GM23338 (cell line): ENCODE measurements at regions not wholly inside any gene's neighbourhood (a gene's known extent, or its start where the extent isn't known, plus 50 kb on each side); places are given as distances from the start of the nearest gene placed in this dataset.
A peak's percentile ranks its signal among the peaks of the same experiment; 100 is the strongest.

Source experiments
- ATAC-seq: fragments of 200-7000 bp; cut with Tn5 transposase; 3 replicates; pipeline ENCODE4 v1.9.1; 2020
- DNase-seq: peaks from one replicate; pipeline ENCODE4 v3.0.0-alpha.2; 2015; ENCODE audit warnings: low spot score
- H2AFZ ChIP-seq: fragments of 200-600 bp; sonication (generic); 2 replicates; pipeline ENCODE4 v1.8.0; 2016; ENCODE audit warnings: antibody characterized with exemption, mild to moderate bottlenecking, moderate library complexity
- H3F3A ChIP-seq: fragments of 200-600 bp; sonication (generic); replicated peaks from 2 replicates; pipeline ENCODE4 v1.8.0; 2017; ENCODE audit warnings: antibody characterized with exemption, mixed run types, low read depth
- H3K27ac ChIP-seq: fragments of 200-600 bp; sonication (generic); 2 replicates; pipeline ENCODE4 v1.6.1; 2016; ENCODE audit warnings: low read depth
- H3K27me3 ChIP-seq: fragments of 200-600 bp; sonication (generic); 2 replicates; pipeline ENCODE4 v1.8.0; 2016; ENCODE audit warnings: mild to moderate bottlenecking, mixed run types, moderate library complexity; ENCODE audit not compliant: insufficient read depth
- H3K36me3 ChIP-seq: fragments of 200-600 bp; sonication (generic); 2 replicates; pipeline ENCODE4 v1.8.0; 2016; ENCODE audit warnings: mild to moderate bottlenecking; ENCODE audit not compliant: insufficient read depth
- H3K4me1 ChIP-seq: fragments of 200-600 bp; sonication (generic); 2 replicates; pipeline ENCODE4 v1.8.0; 2016; ENCODE audit warnings: mild to moderate bottlenecking, moderate library complexity; ENCODE audit not compliant: insufficient read depth
- H3K4me2 ChIP-seq: fragments of 200-600 bp; sonication (generic); 2 replicates; pipeline ENCODE4 v1.7.1; 2017; ENCODE audit warnings: mixed run types
- H3K4me3 ChIP-seq: fragments of 200-600 bp; sonication (generic); 2 replicates; pipeline ENCODE4 v1.6.1; 2016; ENCODE audit warnings: mixed run types
- H3K79me2 ChIP-seq: fragments of 200-600 bp; sonication (generic); replicated peaks from 2 replicates; pipeline ENCODE4 v1.8.0; 2017; ENCODE audit warnings: mild to moderate bottlenecking; ENCODE audit not compliant: insufficient read depth
- H3K9me2 ChIP-seq: fragments of 200-600 bp; sonication (generic); 2 replicates; pipeline ENCODE4 v1.8.0; 2017; ENCODE audit not compliant: insufficient read depth
- H4K20me1 ChIP-seq: fragments of 200-600 bp; sonication (generic); replicated peaks from 2 replicates; pipeline ENCODE4 v1.8.0; 2017; ENCODE audit warnings: mild to moderate bottlenecking; ENCODE audit not compliant: insufficient read depth
- H3K27ac Mint-ChIP-seq: 2 replicates; pipeline ENCODE4 v1.8.0; 2020; ENCODE audit warnings: inconsistent platforms, mild to moderate bottlenecking, moderate library complexity, mixed read lengths
- H3K27me3 Mint-ChIP-seq: 3 replicates; pipeline ENCODE4 v1.8.0; 2022; ENCODE audit warnings: low read depth, mild to moderate bottlenecking, moderate library complexity, mixed read lengths, inconsistent platforms; ENCODE audit not compliant: insufficient read depth, poor library complexity
- H3K36me3 Mint-ChIP-seq: 3 replicates; pipeline ENCODE4 v1.8.0; 2021; ENCODE audit warnings: low read depth, mild to moderate bottlenecking, inconsistent platforms, moderate library complexity, mixed read lengths
- H3K4me1 Mint-ChIP-seq: 3 replicates; pipeline ENCODE4 v1.8.0; 2020; ENCODE audit warnings: mild to moderate bottlenecking, inconsistent platforms, mixed read lengths
- H3K4me3 Mint-ChIP-seq: 3 replicates; pipeline ENCODE4 v1.8.0; 2021; ENCODE audit warnings: moderate library complexity, mild to moderate bottlenecking, inconsistent platforms, mixed read lengths
- H3K9me3 Mint-ChIP-seq: 3 replicates; pipeline ENCODE4 v1.8.0; 2020; ENCODE audit warnings: moderate library complexity, mild to moderate bottlenecking, inconsistent platforms, mixed read lengths
- CREB1 ChIP-seq: fragments of 250-450 bp; sonication (Bioruptor Pico); IDR thresholded peaks from 2 replicates; pipeline ENCODE4 v1.5.0; 2020; ENCODE audit warnings: low read depth, mild to moderate bottlenecking, moderate library complexity
- EZH2 ChIP-seq: fragments of 200-600 bp; sonication (generic); IDR thresholded peaks from one replicate; pipeline ENCODE4 v1.8.0; 2017; ENCODE audit warnings: antibody characterized with exemption, mild to moderate bottlenecking, low read depth; ENCODE audit not compliant: unreplicated experiment
- EZH2phosphoT487 ChIP-seq: fragments of 200-600 bp; sonication (generic); IDR thresholded peaks from one replicate; pipeline ENCODE4 v1.8.1; 2018; ENCODE audit warnings: antibody characterized with exemption; ENCODE audit not compliant: unreplicated experiment
- JUNB ChIP-seq: IDR thresholded peaks from one replicate; pipeline ENCODE4 v1.6.1; 2016; ENCODE audit warnings: antibody characterized with exemption; ENCODE audit not compliant: unreplicated experiment
- NANOG ChIP-seq: IDR thresholded peaks from 2 replicates; pipeline ENCODE4 v1.6.1; 2016; ENCODE audit warnings: antibody characterized with exemption, borderline replicate concordance
- POLR2AphosphoS5 ChIP-seq: IDR thresholded peaks from 2 replicates; pipeline ENCODE4 v1.6.1; 2016; ENCODE audit warnings: antibody characterized with exemption, low read depth
- REST ChIP-seq: IDR thresholded peaks from one replicate; pipeline ENCODE4 v1.6.1; 2018; ENCODE audit warnings: antibody characterized with exemption; ENCODE audit not compliant: unreplicated experiment
- STAT1 ChIP-seq: IDR thresholded peaks from one replicate; pipeline ENCODE4 v1.6.1; 2016; ENCODE audit warnings: antibody characterized with exemption; ENCODE audit not compliant: unreplicated experiment
- ZNF114 ChIP-seq: fragments of 250-450 bp; sonication (Bioruptor Pico); IDR thresholded peaks from 2 replicates; pipeline ENCODE4 v1.5.0; 2020; ENCODE audit warnings: mild to moderate bottlenecking, moderate library complexity
- ZNF331 ChIP-seq: fragments of 250-450 bp; sonication (Bioruptor Pico); IDR thresholded peaks from 2 replicates; pipeline ENCODE4 v1.5.0; 2020; ENCODE audit warnings: low read depth, mild to moderate bottlenecking, moderate library complexity
- ZNF462 ChIP-seq: fragments of 250-450 bp; sonication (Bioruptor Pico); IDR thresholded peaks from 2 replicates; pipeline ENCODE4 v1.5.0; 2020; ENCODE audit warnings: mild to moderate bottlenecking, moderate library complexity
- TF ChIP-seq, protein P1 (sequence below), 2 experiments: fragments of 200-600 bp in 1 of 2; sonication (generic) in 1 of 2; conservative IDR thresholded peaks; 2 replicates each; pipeline versions ENCODE4 v1.5.1 to v1.6.1; 2016 to 2017; ENCODE audit warnings: antibody characterized with exemption in 2 of 2, low read depth in 2 of 2, mild to moderate bottlenecking in 2 of 2, moderate library complexity in 1 of 2
- TF ChIP-seq, protein P2 (sequence below): IDR thresholded peaks from 2 replicates; pipeline ENCODE4 v1.6.1; 2016; ENCODE audit warnings: antibody characterized with exemption

DNA sequence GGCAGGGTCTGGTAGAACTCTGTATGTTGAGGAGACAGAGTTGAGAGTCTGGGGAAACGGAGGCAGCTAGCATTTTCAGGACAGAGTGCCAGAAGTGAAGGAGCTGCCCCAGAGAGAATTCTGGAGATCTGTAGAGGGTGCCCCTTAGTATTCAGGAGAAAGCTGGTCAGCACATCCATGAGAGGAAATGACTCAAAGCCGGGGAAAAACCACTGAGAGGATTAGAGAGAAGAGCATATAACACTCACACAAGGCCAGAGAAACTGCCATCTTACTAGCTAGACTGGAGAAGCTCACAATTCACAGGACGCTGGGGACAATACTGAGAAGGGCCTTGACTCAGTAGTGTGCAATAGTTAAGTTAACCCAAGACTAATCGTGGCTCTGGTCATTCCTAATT lies 75.7 kb upstream of the DPPA4 start:
- Histone ChIP-seq H3K9me2 (0 out of 2 replicates have a peak, but pooled peaks cover 3% of the 10 kb centered on the region), H2AFZ (peak overlapping the region; percentile 83), H3K4me1 (peaks cover 7% of the 10 kb centered on the region; the same call in 1 of the 2 replicates), H3K27ac (no peak overlapping the region), H3K27me3 (no peaks in the 10 kb centered on the region), H3K4me3 (no peak overlapping the region), H3K79me2 (no peaks in the 10 kb centered on the region), H4K20me1 (no peaks in the 10 kb centered on the region), H3K36me3 (no peaks in the 10 kb centered on the region), H3K4me2 (no peak overlapping the region), H3F3A (no peaks in the 10 kb centered on the region)
- H3K36me3 Mint-ChIP-seq, result no peaks in the 10 kb centered on the region
- no peak for TF ChIP-seq POLR2AphosphoS5
- TF ChIP-seq, protein P1, sequence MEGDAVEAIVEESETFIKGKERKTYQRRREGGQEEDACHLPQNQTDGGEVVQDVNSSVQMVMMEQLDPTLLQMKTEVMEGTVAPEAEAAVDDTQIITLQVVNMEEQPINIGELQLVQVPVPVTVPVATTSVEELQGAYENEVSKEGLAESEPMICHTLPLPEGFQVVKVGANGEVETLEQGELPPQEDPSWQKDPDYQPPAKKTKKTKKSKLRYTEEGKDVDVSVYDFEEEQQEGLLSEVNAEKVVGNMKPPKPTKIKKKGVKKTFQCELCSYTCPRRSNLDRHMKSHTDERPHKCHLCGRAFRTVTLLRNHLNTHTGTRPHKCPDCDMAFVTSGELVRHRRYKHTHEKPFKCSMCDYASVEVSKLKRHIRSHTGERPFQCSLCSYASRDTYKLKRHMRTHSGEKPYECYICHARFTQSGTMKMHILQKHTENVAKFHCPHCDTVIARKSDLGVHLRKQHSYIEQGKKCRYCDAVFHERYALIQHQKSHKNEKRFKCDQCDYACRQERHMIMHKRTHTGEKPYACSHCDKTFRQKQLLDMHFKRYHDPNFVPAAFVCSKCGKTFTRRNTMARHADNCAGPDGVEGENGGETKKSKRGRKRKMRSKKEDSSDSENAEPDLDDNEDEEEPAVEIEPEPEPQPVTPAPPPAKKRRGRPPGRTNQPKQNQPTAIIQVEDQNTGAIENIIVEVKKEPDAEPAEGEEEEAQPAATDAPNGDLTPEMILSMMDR (conservative IDR thresholded peaks at IDR 0.05; ENCODE audit: low read depth in 2 of 2), result no peak
- no peak for TF ChIP-seq ZNF331
- no peak for TF ChIP-seq EZH2
- no peak for TF ChIP-seq STAT1
- no peak for TF ChIP-seq EZH2phosphoT487
- TF ChIP-seq NANOG, result no peak
- TF ChIP-seq JUNB, result no peak
- no peak for TF ChIP-seq ZNF114 (CRISPR knock-in tag)
- TF ChIP-seq CREB1 (CRISPR knock-in tag), result no peak
- no peak for TF ChIP-seq ZNF462 (CRISPR knock-in tag)
- no peak for TF ChIP-seq REST
- TF ChIP-seq, protein P2, sequence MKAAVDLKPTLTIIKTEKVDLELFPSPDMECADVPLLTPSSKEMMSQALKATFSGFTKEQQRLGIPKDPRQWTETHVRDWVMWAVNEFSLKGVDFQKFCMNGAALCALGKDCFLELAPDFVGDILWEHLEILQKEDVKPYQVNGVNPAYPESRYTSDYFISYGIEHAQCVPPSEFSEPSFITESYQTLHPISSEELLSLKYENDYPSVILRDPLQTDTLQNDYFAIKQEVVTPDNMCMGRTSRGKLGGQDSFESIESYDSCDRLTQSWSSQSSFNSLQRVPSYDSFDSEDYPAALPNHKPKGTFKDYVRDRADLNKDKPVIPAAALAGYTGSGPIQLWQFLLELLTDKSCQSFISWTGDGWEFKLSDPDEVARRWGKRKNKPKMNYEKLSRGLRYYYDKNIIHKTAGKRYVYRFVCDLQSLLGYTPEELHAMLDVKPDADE, result no peak
- H3K9me3 Mint-ChIP-seq, result 0 out of 3 replicates have a peak, but pooled peaks cover 2% of the 10 kb centered on the region
- no peak overlapping the region for H3K4me3 Mint-ChIP-seq
- peaks cover 3% of the 10 kb centered on the region for H3K27me3 Mint-ChIP-seq
- H3K27ac Mint-ChIP-seq, result peak overlapping the region; percentile 68; the same call in 1 of the 2 replicates
- H3K4me1 Mint-ChIP-seq, result peaks cover 5% of the 10 kb centered on the region
- ATAC-seq (no peak), DNase-seq (no peak)
